SK-N-MC (cell line): ENCODE measurements at regions not wholly inside any gene's neighbourhood (a gene's known extent, or its start where the extent isn't known, plus 50 kb on each side); places are given as distances from the start of the nearest gene placed in this dataset.
A peak's percentile ranks its signal among the peaks of the same experiment; 100 is the strongest.

Experiments
- EZH2 ChIP-seq: fragments of 200-600 bp; sonication (generic); IDR thresholded peaks from one replicate; pipeline ENCODE4 v1.6.1; 2017; ENCODE audit warnings: antibody characterized with exemption
- POLR2AphosphoS5 ChIP-seq: IDR thresholded peaks from 2 replicates; pipeline ENCODE4 v1.6.1; 2012; ENCODE audit warnings: mild to moderate bottlenecking, low read depth, low read length, borderline replicate concordance

DNA sequence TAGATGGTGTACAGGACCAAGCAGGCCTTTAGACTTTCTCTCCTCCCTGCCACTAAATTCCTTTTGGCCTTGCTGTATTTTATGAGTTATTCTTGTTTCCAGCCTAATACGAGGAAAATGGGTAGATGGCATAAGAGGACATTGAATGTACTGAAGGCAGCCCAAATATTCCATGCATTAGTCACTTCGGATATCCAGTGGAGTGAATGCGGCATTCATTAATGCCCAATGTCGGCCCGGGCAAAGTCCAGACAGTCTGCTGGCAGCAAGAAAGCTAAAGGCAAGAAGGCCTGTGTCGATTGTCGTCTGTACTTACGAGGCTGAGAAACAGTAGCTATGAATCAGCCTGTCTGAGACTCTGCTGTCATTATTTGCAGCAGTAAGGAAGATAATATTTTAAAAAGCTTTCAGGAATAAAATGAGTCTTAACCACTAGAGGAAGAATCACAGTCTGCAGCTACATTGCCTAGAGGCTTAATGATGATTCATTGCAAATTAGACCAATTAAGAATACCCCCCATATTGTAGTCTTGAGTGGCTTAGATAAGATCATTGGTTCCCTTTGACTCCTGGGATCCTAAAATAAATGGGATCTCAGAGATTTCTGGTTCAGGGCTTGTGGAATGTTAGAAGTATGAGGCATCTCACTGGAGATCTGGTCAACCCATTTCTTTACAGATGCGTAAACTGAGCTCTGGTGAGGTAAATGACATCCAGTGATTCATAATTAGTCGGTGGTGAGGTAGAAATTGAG is 534.1 kb upstream of the JAG1 start:
- TF ChIP-seq EZH2: no peak
- TF ChIP-seq POLR2AphosphoS5: peak; percentile 28; the same call in 1 of the 2 replicates
